ENCODE measurements at regions not wholly inside any gene's neighbourhood (a gene's known extent, or its start where the extent isn't known, plus 50 kb on each side); places are given as distances from the start of the nearest gene placed in this dataset.

GRCh38 chr11:27795955-27796861, 96.0 kb upstream of the BDNF start:
- TF ChIP-seq POLR2A (IDR thresholded peaks at IDR 0.05; ENCODE audit: extremely low read depth, insufficient read length) = no peak
- no peak for TF ChIP-seq CTCF (IDR thresholded peaks at IDR 0.05; ENCODE audit: low read depth, low read length)
- TF ChIP-seq MYC (IDR thresholded peaks at IDR 0.05; ENCODE audit: low read depth, low read length) = no peak
- no peak for TF ChIP-seq MAX (IDR thresholded peaks at IDR 0.05; ENCODE audit: low read depth, low read length)

Data from NB4 (cell line).